GM06990 (cell line): ENCODE measurements at regions not wholly inside any gene's neighbourhood (a gene's known extent, or its start where the extent isn't known, plus 50 kb on each side); places are given as distances from the start of the nearest gene placed in this dataset.
A peak's percentile ranks its signal among the peaks of the same experiment; 100 is the strongest.
"Not testable (repeated sequence)": the region's sequence is repeated elsewhere in the genome, so short reads cannot be mapped to it uniquely, and the experiment has no call there.

Experiments
- DNase-seq: peaks from one replicate; pipeline ENCODE4 v3.0.0-alpha.2; 2011; ENCODE audit not compliant: insufficient read length; ENCODE audit errors: extremely low read depth
- H3K27me3 ChIP-seq: replicated peaks from 2 replicates; pipeline ENCODE4 v1.6.0; 2011; ENCODE audit warnings: low read length; ENCODE audit not compliant: control insufficient read depth, insufficient read depth
- H3K36me3 ChIP-seq: 2 replicates; pipeline ENCODE4 v1.5.1; 2011; ENCODE audit warnings: low read length; ENCODE audit not compliant: control insufficient read depth, insufficient read depth
- H3K4me3 ChIP-seq: replicated peaks from 2 replicates; pipeline ENCODE4 v1.5.1; 2011; ENCODE audit warnings: low read depth, mild to moderate bottlenecking, control low read depth, low read length
- CTCF ChIP-seq: IDR thresholded peaks from 2 replicates; pipeline ENCODE4 v1.5.1; 2011; ENCODE audit warnings: low read length, control low read depth, mild to moderate bottlenecking, inconsistent platforms; ENCODE audit not compliant: insufficient read depth, poor library complexity, severe bottlenecking

- Histone ChIP-seq H3K27me3 (no peaks in the 10 kb centered on the region), H3K36me3 (no peaks in the 10 kb centered on the region), H3K4me3 (no peak overlapping the region)
- DNase-seq, result no peak
- TF ChIP-seq CTCF, result no peak
Measured at GRCh38 chr1:114032271-114033215, 53.3 kb downstream of the OLFML3 start.

GRCh38 chr1:114033216-114033706 is 54.0 kb downstream of the OLFML3 start:
- DNase-seq, result no peak
- TF ChIP-seq CTCF, result peak; percentile 62
- Histone ChIP-seq H3K27me3 (no peaks in the 10 kb centered on the region), H3K4me3 (no peak overlapping the region), H3K36me3 (no peaks in the 10 kb centered on the region)

GRCh38 chr1:114033961-114034360 is 54.7 kb downstream of the OLFML3 start:
- DNase-seq, result no peak
- H3K4me3 ChIP-seq, result no peak overlapping the region

GRCh38 chr1:114034567-114035303 is 55.5 kb downstream of the OLFML3 start:
- Histone ChIP-seq H3K4me3 (no peak overlapping the region), H3K36me3 (no peaks in the 10 kb centered on the region), H3K27me3 (no peaks in the 10 kb centered on the region)
- no peak for DNase-seq
- TF ChIP-seq CTCF, result no peak

More at GRCh38 chr1:114033961-114034360, 54.7 kb downstream of the OLFML3 start:
- H3K36me3 ChIP-seq, result no peaks in the 10 kb centered on the region
- no peak for TF ChIP-seq CTCF
- H3K27me3 ChIP-seq, result no peaks in the 10 kb centered on the region

- DNase-seq, result no peak
- H3K4me3 ChIP-seq, result no peak overlapping the region
- TF ChIP-seq CTCF, result no peak
Measured at GRCh38 chr1:114035304-114035700, 56.0 kb downstream of the OLFML3 start.

GRCh38 chr1:114036841-114037630 is 57.8 kb downstream of the OLFML3 start:
- DNase-seq, H3K36me3 ChIP-seq, H3K4me3 ChIP-seq, H3K27me3 ChIP-seq: not testable (repeated sequence)

More at GRCh38 chr1:114035304-114035700, 56.0 kb downstream of the OLFML3 start:
- no peaks in the 10 kb centered on the region for H3K27me3 ChIP-seq
- H3K36me3 ChIP-seq, result no peaks in the 10 kb centered on the region
